GM18502 (cell line): ENCODE measurements at regions not wholly inside any gene's neighbourhood (a gene's known extent, or its start where the extent isn't known, plus 50 kb on each side); places are given as distances from the start of the nearest gene placed in this dataset.

ENCODE experiments used
- ATAC-seq: cut with Tn5 transposase; IDR thresholded peaks from one replicate; pipeline ENCODE4 v1.9.1; 2021; ENCODE audit warnings: mild to moderate bottlenecking; ENCODE audit not compliant: unreplicated experiment, poor library complexity

- ATAC-seq = no peak
Measured at GRCh38 chr12:94790370-94790769, 140.0 kb upstream of the TMCC3 start.

- no peak for ATAC-seq
Measured at GRCh38 chr12:94789510-94790225, 139.3 kb upstream of the TMCC3 start.

GRCh38 chr12:94788298-94788697 is 137.9 kb upstream of the TMCC3 start:
- no peak for ATAC-seq

GRCh38 chr12:94786906-94787305 is 136.5 kb upstream of the TMCC3 start:
- no peak for ATAC-seq

GRCh38 chr12:94783862-94784261 is 133.5 kb upstream of the TMCC3 start:
- ATAC-seq = no peak

DNA sequence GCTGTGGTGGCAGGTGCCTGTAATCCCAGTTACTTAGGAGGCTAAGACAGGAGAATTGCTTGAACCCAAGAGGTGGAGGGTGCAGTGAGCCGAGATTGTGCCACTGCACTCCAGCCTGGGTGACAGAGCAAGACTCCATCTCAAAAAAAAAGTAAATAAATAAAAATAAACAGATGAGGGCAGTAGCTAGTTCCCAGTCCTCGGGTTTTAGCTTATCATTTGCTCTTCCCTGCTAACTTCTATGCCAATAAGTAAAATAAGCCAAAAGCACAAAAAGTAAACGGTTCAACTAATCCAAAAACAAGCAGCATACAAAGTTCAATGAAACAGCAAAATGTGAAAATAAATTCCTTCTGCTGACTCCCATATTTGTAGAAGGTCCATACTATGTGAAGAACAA is 133.0 kb upstream of the TMCC3 start:
- no peak for ATAC-seq

DNA sequence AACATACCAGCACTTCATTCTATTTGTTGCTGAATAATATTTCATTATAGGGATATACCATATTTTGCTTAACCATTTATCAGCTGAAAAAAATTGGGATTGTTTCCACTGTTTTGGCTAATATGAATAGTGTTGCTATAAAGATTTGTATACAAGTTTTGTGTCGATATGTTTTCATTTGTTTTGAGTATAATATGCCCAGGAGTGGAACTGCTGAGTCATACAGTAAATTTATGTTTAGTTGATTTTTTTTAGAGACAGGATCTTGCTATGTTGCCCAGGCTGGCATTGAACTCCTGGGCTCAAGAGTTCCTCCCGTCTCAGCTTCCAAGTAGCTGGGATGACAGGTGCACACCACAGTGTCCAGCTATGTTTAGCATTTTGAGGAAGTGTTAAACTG is 131.5 kb upstream of the TMCC3 start:
- no peak for ATAC-seq

- no peak for ATAC-seq
Measured at GRCh38 chr12:94779485-94779884, 129.1 kb upstream of the TMCC3 start.

GRCh38 chr12:94777936-94778335 is 127.6 kb upstream of the TMCC3 start:
- no peak for ATAC-seq

- no peak for ATAC-seq
Measured at GRCh38 chr12:94775710-94776109, 125.4 kb upstream of the TMCC3 start.

- no peak for ATAC-seq
Measured at GRCh38 chr12:94771741-94772140, 121.4 kb upstream of the TMCC3 start.

GRCh38 chr12:94771199-94771598 is 120.8 kb upstream of the TMCC3 start:
- ATAC-seq = no peak

DNA sequence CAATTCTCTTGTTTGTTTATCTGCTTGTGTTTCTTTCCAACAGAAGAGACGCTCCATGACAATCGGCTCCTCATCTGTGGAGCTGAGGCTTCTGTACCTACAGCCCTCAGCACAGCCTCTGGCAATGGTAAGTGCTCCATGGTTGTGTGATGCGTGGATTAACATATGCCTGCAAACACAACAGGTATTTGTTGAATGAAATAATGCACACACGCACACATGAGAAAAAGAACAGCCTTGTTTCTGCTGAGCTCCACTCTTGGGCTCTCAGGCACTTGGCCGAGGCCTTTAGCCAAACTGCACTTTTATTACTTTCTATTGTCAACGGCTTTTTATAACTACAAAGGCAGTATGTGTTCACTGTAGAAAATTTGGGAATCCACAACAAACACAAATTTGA is 120.4 kb upstream of the TMCC3 start:
- no peak for ATAC-seq

DNA sequence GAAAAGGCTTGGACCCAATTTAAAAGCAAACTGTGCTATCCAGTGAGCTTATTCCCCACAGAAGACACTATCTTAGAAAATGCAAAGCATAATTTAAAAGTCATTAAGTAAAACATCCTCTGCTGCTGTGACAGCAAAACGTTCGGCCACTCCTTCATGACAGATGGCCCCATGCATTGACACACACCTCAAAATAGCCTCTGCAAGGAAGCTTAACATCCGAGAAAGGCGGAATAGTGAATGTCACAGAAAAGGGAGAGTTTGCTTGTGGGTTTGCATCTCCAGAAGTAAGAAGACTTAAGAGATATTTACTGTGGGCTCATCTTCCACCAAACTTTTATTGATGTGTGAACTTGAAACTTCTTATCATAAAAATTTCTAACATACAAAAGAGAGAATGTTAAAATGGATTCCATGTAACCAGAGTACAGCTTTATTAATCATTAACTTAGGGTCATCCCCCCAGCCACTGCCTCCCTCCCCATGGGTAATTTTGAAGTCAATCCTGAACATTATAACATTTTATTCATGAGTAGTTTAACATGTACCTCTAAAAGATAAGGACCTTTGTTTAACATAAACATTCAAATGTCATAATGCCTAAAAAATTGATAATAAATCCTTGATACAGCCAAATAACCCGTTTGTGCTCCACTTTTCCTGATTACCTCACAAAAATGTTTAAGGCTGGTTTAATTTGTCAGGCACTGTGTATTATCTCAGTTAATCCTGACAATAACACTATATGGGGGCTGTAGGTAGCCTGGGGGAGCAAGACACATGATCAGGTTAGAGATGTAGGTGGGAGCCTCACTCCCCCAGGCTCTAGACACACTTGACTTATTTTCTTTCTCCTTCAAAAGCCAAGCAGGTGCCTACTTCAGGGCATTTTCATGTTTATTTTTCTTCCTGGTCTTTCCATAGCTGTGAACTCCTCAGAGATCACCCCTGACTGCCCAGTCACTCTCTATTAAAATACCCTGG is 119.7 kb upstream of the TMCC3 start:
- no peak for ATAC-seq

GRCh38 chr12:94769047-94769420 is 118.7 kb upstream of the TMCC3 start:
- peak; percentile 86 for ATAC-seq

GRCh38 chr12:94768398-94769046 is 118.2 kb upstream of the TMCC3 start:
- ATAC-seq = peak; percentile 56

DNA sequence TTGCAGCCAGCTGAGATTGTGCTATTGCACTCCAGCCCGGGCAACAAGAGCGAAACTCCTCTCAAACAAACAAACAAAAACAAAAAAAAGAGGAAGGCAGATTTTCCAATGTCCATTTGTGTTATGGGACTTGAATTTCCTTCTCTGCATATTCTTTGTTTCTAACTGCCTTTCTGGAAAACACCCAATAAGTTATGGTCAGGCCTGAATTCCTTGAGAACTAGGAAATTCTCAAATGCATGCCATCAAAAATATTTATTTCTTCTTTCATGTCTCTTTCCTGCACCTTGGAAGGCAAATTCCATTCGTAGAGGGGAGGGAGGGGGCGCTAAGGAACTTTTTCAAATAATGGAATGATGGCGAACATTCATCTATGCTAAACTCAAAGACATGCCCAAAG is 117.6 kb upstream of the TMCC3 start:
- ATAC-seq = no peak

GRCh38 chr12:94766397-94766796 is 116.0 kb upstream of the TMCC3 start:
- ATAC-seq = no peak

- ATAC-seq = no peak
Measured at GRCh38 chr12:94763462-94763861, 113.1 kb upstream of the TMCC3 start.

DNA sequence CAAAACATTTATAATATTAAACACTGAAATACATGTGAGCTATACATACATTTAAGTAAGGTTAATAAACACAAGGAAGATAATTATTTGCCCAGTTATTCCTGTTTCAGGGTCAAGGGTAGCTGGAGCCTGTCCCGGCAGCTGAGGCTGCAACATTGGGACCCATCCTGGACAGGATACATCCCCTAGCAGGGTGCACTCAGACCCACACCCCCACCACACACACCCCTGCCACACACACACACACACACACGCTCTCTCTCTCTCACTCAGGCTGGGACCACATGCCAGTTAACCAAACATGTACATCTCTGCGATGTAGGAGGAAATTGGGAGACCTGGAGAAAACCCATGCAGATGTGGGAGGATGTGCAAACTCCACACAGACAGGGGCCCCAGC is 112.6 kb upstream of the TMCC3 start:
- ATAC-seq = peak; percentile 27
